ENCODE measurements at regions not wholly inside any gene's neighbourhood (a gene's known extent, or its start where the extent isn't known, plus 50 kb on each side); places are given as distances from the start of the nearest gene placed in this dataset.
"Not testable (repeated sequence)": the region's sequence is repeated elsewhere in the genome, so short reads cannot be mapped to it uniquely, and the experiment has no call there.

- DNase-seq, result peak; percentile 2
These were observed 431.0 kb upstream of the MEF2C start for GRCh38 chr5:89313804-89314588.

- DNase-seq, result no peak
These were observed 430.1 kb upstream of the MEF2C start for GRCh38 chr5:89313044-89313443.

- no peak for DNase-seq
These were observed 426.3 kb upstream of the MEF2C start for GRCh38 chr5:89309268-89309667.

- no peak for DNase-seq
These were observed 425.6 kb upstream of the MEF2C start for GRCh38 chr5:89308606-89309040.

GRCh38 chr5:89307972-89308371, 425.0 kb upstream of the MEF2C start:
- DNase-seq, result no peak

- not testable (repeated sequence) for DNase-seq
These were observed 424.2 kb upstream of the MEF2C start for GRCh38 chr5:89307141-89307540.

- DNase-seq, result peak; percentile 4
These were observed 420.1 kb upstream of the MEF2C start for GRCh38 chr5:89303033-89303480.

GRCh38 chr5:89302102-89302891, 419.3 kb upstream of the MEF2C start:
- no peak for DNase-seq

- no peak for DNase-seq
These were observed 418.5 kb upstream of the MEF2C start for GRCh38 chr5:89301321-89302025.

- DNase-seq, result no peak
These were observed 417.5 kb upstream of the MEF2C start for GRCh38 chr5:89300426-89300970.

- no peak for DNase-seq
These were observed 417.0 kb upstream of the MEF2C start for GRCh38 chr5:89299998-89300397.

GRCh38 chr5:89297066-89297465, 414.1 kb upstream of the MEF2C start:
- no peak for DNase-seq

- DNase-seq, result no peak
These were observed 410.8 kb upstream of the MEF2C start for GRCh38 chr5:89293810-89294209.

GRCh38 chr5:89292487-89292886, 409.5 kb upstream of the MEF2C start:
- no peak for DNase-seq

- DNase-seq, result no peak
These were observed 406.6 kb upstream of the MEF2C start for GRCh38 chr5:89289604-89290003.

- DNase-seq, result no peak
These were observed 405.0 kb upstream of the MEF2C start for GRCh38 chr5:89287964-89288363.

GRCh38 chr5:89286320-89286719, 403.3 kb upstream of the MEF2C start:
- DNase-seq, result no peak

GRCh38 chr5:89283728-89284493, 400.9 kb upstream of the MEF2C start:
- no peak for DNase-seq

GRCh38 chr5:89282554-89283510, 399.8 kb upstream of the MEF2C start:
- no peak for DNase-seq

GRCh38 chr5:89281766-89282553, 399.0 kb upstream of the MEF2C start:
- no peak for DNase-seq

Measured in CD4-positive, alpha-beta T cell treated with Interleukin-12 subunit alpha and Interleukin-12 subunit beta, for 1 hour (primary cell).